ENCODE measurements at regions not wholly inside any gene's neighbourhood (a gene's known extent, or its start where the extent isn't known, plus 50 kb on each side); places are given as distances from the start of the nearest gene placed in this dataset.

- H3K27ac ChIP-seq: no peak overlapping the region
- H4K20me1 ChIP-seq (ENCODE audit: insufficient read depth): no peaks in the 10 kb centered on the region
- TF ChIP-seq, protein P1, sequence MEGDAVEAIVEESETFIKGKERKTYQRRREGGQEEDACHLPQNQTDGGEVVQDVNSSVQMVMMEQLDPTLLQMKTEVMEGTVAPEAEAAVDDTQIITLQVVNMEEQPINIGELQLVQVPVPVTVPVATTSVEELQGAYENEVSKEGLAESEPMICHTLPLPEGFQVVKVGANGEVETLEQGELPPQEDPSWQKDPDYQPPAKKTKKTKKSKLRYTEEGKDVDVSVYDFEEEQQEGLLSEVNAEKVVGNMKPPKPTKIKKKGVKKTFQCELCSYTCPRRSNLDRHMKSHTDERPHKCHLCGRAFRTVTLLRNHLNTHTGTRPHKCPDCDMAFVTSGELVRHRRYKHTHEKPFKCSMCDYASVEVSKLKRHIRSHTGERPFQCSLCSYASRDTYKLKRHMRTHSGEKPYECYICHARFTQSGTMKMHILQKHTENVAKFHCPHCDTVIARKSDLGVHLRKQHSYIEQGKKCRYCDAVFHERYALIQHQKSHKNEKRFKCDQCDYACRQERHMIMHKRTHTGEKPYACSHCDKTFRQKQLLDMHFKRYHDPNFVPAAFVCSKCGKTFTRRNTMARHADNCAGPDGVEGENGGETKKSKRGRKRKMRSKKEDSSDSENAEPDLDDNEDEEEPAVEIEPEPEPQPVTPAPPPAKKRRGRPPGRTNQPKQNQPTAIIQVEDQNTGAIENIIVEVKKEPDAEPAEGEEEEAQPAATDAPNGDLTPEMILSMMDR (conservative IDR thresholded peaks at IDR 0.05; ENCODE audit: low read depth, low read length): no peak
- H3K27me3 ChIP-seq (ENCODE audit: insufficient read depth, low read depth): no peaks in the 10 kb centered on the region
- H3K9ac ChIP-seq: no peak overlapping the region
- H3K4me1 ChIP-seq (ENCODE audit: low read depth, poor library complexity, severe bottlenecking): no peaks in the 10 kb centered on the region
- no peaks in the 10 kb centered on the region for H3K36me3 ChIP-seq (ENCODE audit: insufficient read depth)
- no peak overlapping the region for H2AFZ ChIP-seq (ENCODE audit: low read depth)
- no peak overlapping the region for H3K4me2 ChIP-seq
- H3K4me3 ChIP-seq (IDR thresholded peaks at IDR 0.05; ENCODE audit: insufficient read depth, low read depth, low read length): no peak overlapping the region
- H3K79me2 ChIP-seq (ENCODE audit: insufficient read depth, low read depth): no peaks in the 10 kb centered on the region
Measured at GRCh38 chr18:78564030-78564429, 415.6 kb upstream of the SALL3 start.

DNA sequence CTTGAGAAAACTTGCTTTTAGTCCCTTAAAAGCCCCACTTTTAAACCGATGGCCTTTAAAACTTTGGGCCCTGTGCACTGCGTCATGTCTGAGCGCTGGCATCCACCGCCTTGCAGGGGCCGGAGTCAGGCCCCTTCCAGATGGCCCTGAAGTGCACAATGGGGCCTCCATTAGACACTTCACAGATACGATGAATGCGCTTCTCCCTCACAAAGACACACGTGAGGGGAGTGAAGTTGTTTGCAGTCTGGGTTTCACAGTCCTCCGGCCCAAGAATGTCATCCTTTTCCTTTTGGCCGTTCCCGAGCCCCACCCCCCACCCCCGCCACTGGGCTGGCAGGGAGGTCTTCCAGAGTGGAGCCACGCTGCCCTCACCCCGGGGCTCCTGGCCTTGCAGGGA lies 415.1 kb upstream of the SALL3 start:
- Histone ChIP-seq H3K4me2 (no peak overlapping the region), H3K27ac (no peak overlapping the region), H3K4me1 (ENCODE audit: low read depth, poor library complexity, severe bottlenecking) (no peaks in the 10 kb centered on the region), H2AFZ (ENCODE audit: low read depth) (no peak overlapping the region), H3K4me3 (IDR thresholded peaks at IDR 0.05; ENCODE audit: insufficient read depth, low read depth, low read length) (no peak overlapping the region), H3K79me2 (ENCODE audit: insufficient read depth, low read depth) (no peaks in the 10 kb centered on the region), H4K20me1 (ENCODE audit: insufficient read depth) (no peaks in the 10 kb centered on the region), H3K36me3 (ENCODE audit: insufficient read depth) (no peaks in the 10 kb centered on the region), H3K9ac (no peak overlapping the region), H3K27me3 (ENCODE audit: insufficient read depth, low read depth) (no peaks in the 10 kb centered on the region)
- TF ChIP-seq, protein P1 (conservative IDR thresholded peaks at IDR 0.05; ENCODE audit: low read depth, low read length): no peak

GRCh38 chr18:78565240-78565639 lies 414.4 kb upstream of the SALL3 start:
- Histone ChIP-seq H3K27ac (no peak overlapping the region), H3K79me2 (ENCODE audit: insufficient read depth, low read depth) (no peaks in the 10 kb centered on the region), H3K27me3 (ENCODE audit: insufficient read depth, low read depth) (no peaks in the 10 kb centered on the region), H3K9ac (no peak overlapping the region), H4K20me1 (ENCODE audit: insufficient read depth) (no peaks in the 10 kb centered on the region), H3K36me3 (ENCODE audit: insufficient read depth) (no peaks in the 10 kb centered on the region), H3K4me3 (IDR thresholded peaks at IDR 0.05; ENCODE audit: insufficient read depth, low read depth, low read length) (no peak overlapping the region), H3K4me1 (ENCODE audit: low read depth, poor library complexity, severe bottlenecking) (no peaks in the 10 kb centered on the region), H3K4me2 (no peak overlapping the region), H2AFZ (ENCODE audit: low read depth) (no peak overlapping the region)
- TF ChIP-seq, protein P1 (conservative IDR thresholded peaks at IDR 0.05; ENCODE audit: low read depth, low read length): no peak

- no peak overlapping the region for H2AFZ ChIP-seq (ENCODE audit: low read depth)
- TF ChIP-seq, protein P1 (conservative IDR thresholded peaks at IDR 0.05; ENCODE audit: low read depth, low read length): no peak
- H3K27me3 ChIP-seq (ENCODE audit: insufficient read depth, low read depth): no peaks in the 10 kb centered on the region
- no peaks in the 10 kb centered on the region for H3K79me2 ChIP-seq (ENCODE audit: insufficient read depth, low read depth)
- H3K4me3 ChIP-seq (IDR thresholded peaks at IDR 0.05; ENCODE audit: insufficient read depth, low read depth, low read length): no peak overlapping the region
- H3K27ac ChIP-seq: no peak overlapping the region
- no peak overlapping the region for H3K4me2 ChIP-seq
- H3K36me3 ChIP-seq (ENCODE audit: insufficient read depth): no peaks in the 10 kb centered on the region
- H3K4me1 ChIP-seq (ENCODE audit: low read depth, poor library complexity, severe bottlenecking): no peaks in the 10 kb centered on the region
- H3K9ac ChIP-seq: no peak overlapping the region
- no peaks in the 10 kb centered on the region for H4K20me1 ChIP-seq (ENCODE audit: insufficient read depth)
Measured at GRCh38 chr18:78566065-78566464, 413.6 kb upstream of the SALL3 start.

All from KMS-11 (cell line).